HCT116 (cell line): ENCODE measurements at regions not wholly inside any gene's neighbourhood (a gene's known extent, or its start where the extent isn't known, plus 50 kb on each side); places are given as distances from the start of the nearest gene placed in this dataset.

Experiments
- ATAC-seq: fragments of 200-7000 bp; cut with Tn5 transposase; 2 replicates; pipeline ENCODE4 v1.9.1; 2020; ENCODE audit warnings: mild to moderate bottlenecking, moderate library complexity
- BruUV-seq: library from RNA; stranded (reverse); fragments of 400-500 nt; replicated peaks from 2 replicates; lab custom pipeline; 2021; lab: Mats Ljungman, UMichigan
- CTCF ChIA-PET: fragments of 300-600 bp; sonication (Branson Sonifier 250); formaldehyde crosslinking; loops from one replicate; lab custom pipeline; 2021; ENCODE audit warnings: antibody characterized with exemption; lab: Charles Lee
- POLR2A ChIA-PET: fragments of 300-600, 350-600 bp; sonication (Branson Sonifier 250); formaldehyde crosslinking; loops from one replicate; lab custom pipeline; 2021; ENCODE audit warnings: antibody characterized with exemption; lab: Charles Lee
- RAD21 ChIA-PET, 2 experiments: fragments of 300-600 bp; sonication (Branson Sonifier 250); formaldehyde crosslinking; loops; one replicate each; lab custom pipeline; 2023; ENCODE audit warnings: low total read pairs in 2 of 2; ENCODE audit not compliant: uncharacterized antibody in 2 of 2, unreplicated experiment in 2 of 2, low non-redundant PET in 1 of 2; lab: Charles Lee
- DNase-seq: peaks from one replicate; pipeline ENCODE4 v3.0.0-alpha.2; 2010; ENCODE audit warnings: low read depth, low spot score
- H2AFZ ChIP-seq: fragments of 200-600 bp; shearing (Covaris generic), sonication (generic); 2 replicates; pipeline ENCODE4 v1.6.1; 2017; ENCODE audit warnings: low read depth, mixed run types, mixed read lengths, antibody characterized with exemption, low read length; ENCODE audit not compliant: poor library complexity, severe bottlenecking
- H3K27ac ChIP-seq: 2 replicates; pipeline ENCODE4 v1.5.1; 2012; ENCODE audit warnings: low read depth, low read length
- H3K27me3 ChIP-seq: fragments of 200-600 bp; sonication (generic); 2 replicates; pipeline ENCODE4 v1.6.1; 2016; ENCODE audit warnings: mixed run types, low read length, mixed read lengths; ENCODE audit not compliant: insufficient read depth
- H3K36me3 ChIP-seq, 2 experiments: fragments of 200-500 bp in 1 of 2; fragments of 200-600 bp in 1 of 2; sonication (Bioruptor generic) in 1 of 2; sonication (generic) in 1 of 2; 2 replicates each; pipeline versions ENCODE4 v1.5.1 to v1.6.1; 2014 to 2016; ENCODE audit warnings: low read length in 2 of 2, inconsistent platforms in 1 of 2, mixed read lengths in 1 of 2, mixed run types in 1 of 2; ENCODE audit not compliant: insufficient read depth in 2 of 2, control insufficient read depth in 1 of 2
- H3K4me1 ChIP-seq, 2 experiments: fragments of 200-600 bp in 1 of 2; sonication (generic) in 1 of 2; 2 replicates each; pipeline versions ENCODE4 v1.5.1 to v1.6.1; 2012 to 2017; ENCODE audit warnings: low read length in 2 of 2, inconsistent platforms in 1 of 2, mild to moderate bottlenecking in 1 of 2, mixed read lengths in 1 of 2, mixed run types in 1 of 2, moderate library complexity in 1 of 2; ENCODE audit not compliant: insufficient read depth in 2 of 2, control insufficient read depth in 1 of 2
- H3K4me2 ChIP-seq: fragments of 200-600 bp; sonication (generic); 2 replicates; pipeline ENCODE4 v1.6.1; 2017; ENCODE audit warnings: mixed run types, low read length, mixed read lengths
- H3K4me3 ChIP-seq, 2 experiments: fragments of 200-600 bp in 1 of 2; sonication (generic) in 1 of 2; replicated peaks in 1 of 2; 2 replicates each; pipeline ENCODE4 v1.5.1; 2011 to 2016; ENCODE audit warnings: low read length in 2 of 2, control low read depth in 1 of 2, low read depth in 1 of 2, mild to moderate bottlenecking in 1 of 2, mixed read lengths in 1 of 2, mixed run types in 1 of 2
- H3K79me2 ChIP-seq: fragments of 200-600 bp; sonication (generic); 2 replicates; pipeline ENCODE4 v1.6.1; 2017; ENCODE audit warnings: mild to moderate bottlenecking, mixed run types, low read length, moderate library complexity, mixed read lengths; ENCODE audit not compliant: insufficient read depth
- H3K9ac ChIP-seq: fragments of 200-600 bp; sonication (generic); 2 replicates; pipeline ENCODE4 v1.6.1; 2016; ENCODE audit warnings: low read length, mixed read lengths
- H3K9me2 ChIP-seq: fragments of 200-600 bp; sonication (generic), shearing (Covaris generic); 2 replicates; pipeline ENCODE4 v1.6.1; 2017; ENCODE audit warnings: mixed run types, mild to moderate bottlenecking, moderate library complexity; ENCODE audit not compliant: insufficient read depth
- H3K9me3 ChIP-seq, 2 experiments: fragments of 200-500 bp in 1 of 2; fragments of 200-600 bp in 1 of 2; sonication (Bioruptor generic) in 1 of 2; sonication (generic) in 1 of 2; 2 replicates each; pipeline ENCODE4 v1.6.1; 2014 to 2017; ENCODE audit warnings: low read length in 2 of 2, mixed read lengths in 2 of 2, inconsistent platforms in 1 of 2, low read depth in 1 of 2, mild to moderate bottlenecking in 1 of 2, mixed run types in 1 of 2, moderate library complexity in 1 of 2; ENCODE audit not compliant: control insufficient read depth in 1 of 2, insufficient read depth in 1 of 2
- H4K20me1 ChIP-seq: fragments of 200-600 bp; sonication (generic), shearing (Covaris generic); 2 replicates; pipeline ENCODE4 v1.6.1; 2017; ENCODE audit warnings: mixed run types, mild to moderate bottlenecking, moderate library complexity; ENCODE audit not compliant: insufficient read depth
- EZH2 ChIP-seq: fragments of 200-600 bp; sonication (generic); IDR thresholded peaks from 2 replicates; pipeline ENCODE4 v1.6.1; 2017; ENCODE audit warnings: antibody characterized with exemption, mixed run types
- EZH2phosphoT487 ChIP-seq: fragments of 200-600 bp; IDR thresholded peaks from 2 replicates; pipeline ENCODE4 v1.6.1; 2018; ENCODE audit warnings: antibody characterized with exemption, borderline replicate concordance
- FOSL1 ChIP-seq: IDR thresholded peaks from 2 replicates; pipeline ENCODE4 v1.6.1; 2012; ENCODE audit warnings: low read depth
- MAX ChIP-seq: IDR thresholded peaks from 2 replicates; pipeline ENCODE4 v1.6.1; 2012
- RAD21 ChIP-seq: IDR thresholded peaks from 2 replicates; pipeline ENCODE4 v1.6.1; 2012; ENCODE audit warnings: low read depth, mild to moderate bottlenecking
- REST ChIP-seq: IDR thresholded peaks from 2 replicates; pipeline ENCODE4 v1.6.1; 2012; ENCODE audit warnings: low read depth
- SIN3A ChIP-seq: IDR thresholded peaks from 2 replicates; pipeline ENCODE4 v1.6.1; 2012; ENCODE audit warnings: low read depth
- SP1 ChIP-seq: IDR thresholded peaks from 2 replicates; pipeline ENCODE4 v1.6.1; 2012; ENCODE audit warnings: low read depth
- SRF ChIP-seq: IDR thresholded peaks from 2 replicates; pipeline ENCODE4 v1.6.1; 2012; ENCODE audit warnings: low read depth
- YY1 ChIP-seq: IDR thresholded peaks from 2 replicates; pipeline ENCODE4 v1.6.1; 2011; ENCODE audit warnings: low read length, low read depth, moderate library complexity, mild to moderate bottlenecking; ENCODE audit not compliant: insufficient replicate concordance; ENCODE audit errors: extremely low read depth
- ZNF274 ChIP-seq: fragments of 200-500 bp; sonication (Bioruptor generic); IDR thresholded peaks from 2 replicates; pipeline ENCODE4 v1.6.1; 2014; ENCODE audit warnings: mild to moderate bottlenecking, low read depth, low read length, inconsistent platforms
- intact Hi-C: fragments of 100-400 bp; cut with micrococcal nuclease; formaldehyde crosslinking; loops from 2 replicates; pipeline ENCODE4 v1.10.0; 2022

- no peak for TF ChIP-seq SIN3A
- TF ChIP-seq EZH2, result no peak
- TF ChIP-seq REST, result no peak
- no peak for TF ChIP-seq ZNF274
- no peak for TF ChIP-seq RAD21
- TF ChIP-seq YY1, result no peak
- TF ChIP-seq SRF, result no peak
- no peak for TF ChIP-seq EZH2phosphoT487
- TF ChIP-seq MAX, result no peak
- no peak for TF ChIP-seq SP1
- TF ChIP-seq FOSL1, result no peak
- Histone ChIP-seq H3K9ac (no peak overlapping the region), H3K9me2 (no peaks in the 10 kb centered on the region), H3K4me2 (no peak overlapping the region), H3K4me1 (no peaks in the 10 kb centered on the region), H4K20me1 (no peaks in the 10 kb centered on the region), H3K36me3 (no peaks in the 10 kb centered on the region), H3K4me3 (no peak overlapping the region), H3K79me2 (no peaks in the 10 kb centered on the region), H3K27me3 (no peaks in the 10 kb centered on the region), H3K27ac (no peak overlapping the region), H3K9me3 (peaks cover 0 to 5% of the 10 kb centered on the region in 2 experiments; a peak in 2 of 4 replicates), H2AFZ (no peak overlapping the region)
- intact Hi-C loops, result loop anchor here (5.0 kb wide), 1 partner anchor 852 kb away; no protein-coding TSS in a partner anchor
- ATAC-seq, result no peak
- POLR2A ChIA-PET, result no interaction called here
- CTCF ChIA-PET, result no interaction called here
- BruUV-seq, result no TSS peak
- DNase-seq, result no peak
- RAD21 ChIA-PET, result no interaction called here
Measured at GRCh38 chr21:15430577-15430976, 299.2 kb upstream of the USP25 start.
